HG02642 (cell line): ENCODE measurements at regions not wholly inside any gene's neighbourhood (a gene's known extent, or its start where the extent isn't known, plus 50 kb on each side); places are given as distances from the start of the nearest gene placed in this dataset.
"Not testable (repeated sequence)": the region's sequence is repeated elsewhere in the genome, so short reads cannot be mapped to it uniquely, and the experiment has no call there.

ENCODE experiments used
- ATAC-seq: cut with Tn5 transposase; IDR thresholded peaks from one replicate; pipeline ENCODE4 v1.9.1; 2021; ENCODE audit warnings: mild to moderate bottlenecking; ENCODE audit not compliant: unreplicated experiment, poor library complexity

GRCh38 chr5:75951716-75952115 lies 131.5 kb upstream of the SV2C start:
- ATAC-seq: no peak

- no peak for ATAC-seq
These were observed 132.0 kb upstream of the SV2C start for GRCh38 chr5:75951158-75951557.

- no peak for ATAC-seq
These were observed 134.7 kb upstream of the SV2C start for GRCh38 chr5:75948438-75948837.

- no peak for ATAC-seq
These were observed 142.8 kb upstream of the SV2C start for GRCh38 chr5:75940418-75940817.

GRCh38 chr5:75935572-75935971 lies 147.6 kb upstream of the SV2C start:
- no peak for ATAC-seq

- no peak for ATAC-seq
These were observed 149.7 kb upstream of the SV2C start for GRCh38 chr5:75933489-75933888.

GRCh38 chr5:75931175-75931574 lies 152.0 kb upstream of the SV2C start:
- no peak for ATAC-seq

GRCh38 chr5:75928992-75929391 lies 154.2 kb upstream of the SV2C start:
- no peak for ATAC-seq

- ATAC-seq: no peak
These were observed 160.7 kb upstream of the SV2C start for GRCh38 chr5:75922480-75922879.

GRCh38 chr5:75921011-75921410 lies 162.2 kb upstream of the SV2C start:
- no peak for ATAC-seq

- no peak for ATAC-seq
These were observed 167.0 kb upstream of the SV2C start for GRCh38 chr5:75916144-75916543.

GRCh38 chr5:75909223-75909622 lies 174.0 kb upstream of the SV2C start:
- ATAC-seq: no peak

- ATAC-seq: no peak
These were observed 175.5 kb upstream of the SV2C start for GRCh38 chr5:75907651-75908050.

GRCh38 chr5:75894482-75894881 lies 177.2 kb upstream of the POC5 start:
- ATAC-seq: no peak

GRCh38 chr5:75891736-75892135 lies 174.5 kb upstream of the POC5 start:
- no peak for ATAC-seq

- ATAC-seq: no peak
These were observed 173.8 kb upstream of the POC5 start for GRCh38 chr5:75891020-75891419.

GRCh38 chr5:75890546-75890945 lies 173.3 kb upstream of the POC5 start:
- no peak for ATAC-seq

GRCh38 chr5:75886706-75887105 lies 169.5 kb upstream of the POC5 start:
- no peak for ATAC-seq

- no peak for ATAC-seq
These were observed 168.8 kb upstream of the POC5 start for GRCh38 chr5:75885849-75886596.

- no peak for ATAC-seq
These were observed 168.1 kb upstream of the POC5 start for GRCh38 chr5:75885321-75885720.

- no peak for ATAC-seq
These were observed 152.7 kb upstream of the POC5 start for GRCh38 chr5:75869891-75870290.

- ATAC-seq: no peak
These were observed 145.6 kb upstream of the POC5 start for GRCh38 chr5:75862872-75863271.

GRCh38 chr5:75859621-75860020 lies 142.4 kb upstream of the POC5 start:
- not testable (repeated sequence) for ATAC-seq
